ENCODE measurements at regions not wholly inside any gene's neighbourhood (a gene's known extent, or its start where the extent isn't known, plus 50 kb on each side); places are given as distances from the start of the nearest gene placed in this dataset.
A peak's percentile ranks its signal among the peaks of the same experiment; 100 is the strongest.

GRCh38 chr5:156148301-156148700, 178.7 kb upstream of the SGCD start:
- peak overlapping the region; percentile 73 for H3K4me2 ChIP-seq
- FAIRE-seq (peak; percentile 32), DNase-seq (ENCODE audit: low read depth in 1 of 2, low spot score in 1 of 2) (no peak), ATAC-seq (peak in 1 of 2 experiments; percentile 26; a peak in 3 of 6 replicates)
- H3K27ac ChIP-seq, result peak overlapping the region; percentile 95 to 96
- ChIA-PET POLR2A (no interaction called here), CTCF (no interaction called here)
- H3K4me1 ChIP-seq, result peaks cover 35% of the 10 kb centered on the region
- peaks cover 31% of the 10 kb centered on the region for H3K9me3 ChIP-seq
- TF ChIP-seq FOSL2 (IDR thresholded peaks at IDR 0.05) (no peak), FOSL2 (CRISPR knock-in tag; IDR thresholded peaks at IDR 0.05) (no peak), ZC3H11A (IDR thresholded peaks at IDR 0.05) (no peak), NPAS2 (CRISPR knock-in tag; IDR thresholded peaks at IDR 0.05; ENCODE audit: borderline replicate concordance) (no peak), SMC3 (IDR thresholded peaks at IDR 0.05) (no peak), EHF (CRISPR knock-in tag; IDR thresholded peaks at IDR 0.05) (no peak), HES2 (IDR thresholded peaks at IDR 0.05) (no peak), NFE2L2 (conservative IDR thresholded peaks at IDR 0.05; ENCODE audit: low read length) (no peak), CHD4 (IDR thresholded peaks at IDR 0.05; ENCODE audit: borderline replicate concordance) (no peak), TFCP2L1 (CRISPR knock-in tag; IDR thresholded peaks at IDR 0.05) (no peak)
- WGBS (ENCODE audit: missing lambda C conversion rate), result 92% methylated on average over 1 of the region's 1 CpG
- H3K4me3 ChIP-seq, result no peak overlapping the region

GRCh38 chr5:156149213-156149612, 177.8 kb upstream of the SGCD start:
- peaks cover 28% of the 10 kb centered on the region; the same call in 2 of the 3 replicates for H3K9me3 ChIP-seq
- DNase-seq (ENCODE audit: low read depth in 1 of 2, low spot score in 1 of 2), result peak in 1 of 2 experiments; percentile 12
- H3K27ac ChIP-seq, result peak overlapping the region; percentile 95 to 96
- TF ChIP-seq JUNB (IDR thresholded peaks at IDR 0.05) (peak; percentile 17; the same call in 1 of the 2 replicates), EP300 (IDR thresholded peaks at IDR 0.05) (0 out of 5 replicates have a peak, but pooled peaks of 1 of the 2 experiments have one; percentile 16), MAZ (IDR thresholded peaks at IDR 0.05; ENCODE audit: borderline replicate concordance, low read depth, low read length) (no peak), BHLHE40 (IDR thresholded peaks at IDR 0.05; ENCODE audit: low read depth, low read length) (no peak), GATA3 (IDR thresholded peaks at IDR 0.05; ENCODE audit: borderline replicate concordance) (peak; percentile 48; the same call in 1 of the 2 replicates)
- peaks cover 37% of the 10 kb centered on the region for H3K4me1 ChIP-seq
- peak; percentile 43 for FAIRE-seq
- CTCF ChIA-PET, result no interaction called here
- ATAC-seq, result peak in 1 of 2 experiments; percentile 13; a peak in 2 of 6 replicates
- peak overlapping the region; percentile 73; the same call in 2 of the 3 replicates for H3K4me2 ChIP-seq
- POLR2A ChIA-PET, result no interaction called here
- no peak overlapping the region for H3K4me3 ChIP-seq

- DNase-seq (ENCODE audit: low read depth in 1 of 2, low spot score in 1 of 2) (no peak), ATAC-seq (no peak), FAIRE-seq (no peak)
- ChIA-PET POLR2A (no interaction called here), CTCF (no interaction called here)
- Histone ChIP-seq H3K4me1 (peaks cover 36% of the 10 kb centered on the region), H3K27ac (peak overlapping the region; percentile 44 to 62; a peak in 4 of 6 replicates), H3K4me3 (no peak overlapping the region), H3K9me3 (peaks cover 13% of the 10 kb centered on the region; the same call in 1 of the 3 replicates), H3K4me2 (no peak overlapping the region)
- TF ChIP-seq HEYL (CRISPR knock-in tag; IDR thresholded peaks at IDR 0.05), result no peak
- 81% methylated on average over 3 of the region's 3 CpGs for WGBS (ENCODE audit: missing lambda C conversion rate)
Measured at GRCh38 chr5:156153602-156154001, 173.4 kb upstream of the SGCD start.

DNA sequence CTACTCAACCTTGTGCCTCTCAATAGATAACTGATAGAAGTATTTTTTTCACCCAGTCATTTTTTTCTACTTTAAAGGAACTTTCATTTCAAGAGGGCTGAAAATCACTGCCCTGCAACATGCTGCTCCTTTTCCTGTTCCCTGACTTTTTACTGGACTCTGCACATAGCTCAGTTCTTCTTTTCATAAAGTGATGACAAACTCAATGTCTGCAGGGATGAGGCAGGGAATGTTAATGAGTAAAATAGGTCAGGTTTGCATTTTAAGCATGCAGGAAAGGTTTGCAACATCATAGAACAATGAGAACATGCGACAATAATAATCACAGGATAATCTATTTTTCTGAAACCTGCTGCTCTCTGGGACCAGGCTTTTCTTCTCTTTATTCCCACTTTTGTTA, 172.2 kb upstream of the SGCD start:
- TF ChIP-seq CBX2 (IDR thresholded peaks at IDR 0.05; ENCODE audit: borderline replicate concordance, low read depth), result no peak
- TF ChIP-seq PHF8 (IDR thresholded peaks at IDR 0.05; ENCODE audit: borderline replicate concordance, low read depth), result no peak
- no peak for FAIRE-seq
- peak overlapping the region; percentile 9; the same call in 2 of the 3 replicates for H3K4me2 ChIP-seq
- H3K9me3 ChIP-seq, result peaks cover 13% of the 10 kb centered on the region; the same call in 1 of the 3 replicates
- CTCF ChIA-PET, result interaction anchor here (0.6 kb wide), 1 partner anchor 1152 kb away, joined by 3 read pairs; no protein-coding TSS in a partner anchor
- peak overlapping the region; percentile 44 to 70; a peak in 5 of 6 replicates for H3K27ac ChIP-seq
- ATAC-seq, result no peak
- H3K4me3 ChIP-seq, result no peak overlapping the region
- 76% methylated on average over 1 of the region's 1 CpG for WGBS (ENCODE audit: missing lambda C conversion rate)
- H3K4me1 ChIP-seq, result peaks cover 25% of the 10 kb centered on the region
- DNase-seq (ENCODE audit: low read depth in 1 of 2, low spot score in 1 of 2), result no peak
- POLR2A ChIA-PET, result no interaction called here

DNA sequence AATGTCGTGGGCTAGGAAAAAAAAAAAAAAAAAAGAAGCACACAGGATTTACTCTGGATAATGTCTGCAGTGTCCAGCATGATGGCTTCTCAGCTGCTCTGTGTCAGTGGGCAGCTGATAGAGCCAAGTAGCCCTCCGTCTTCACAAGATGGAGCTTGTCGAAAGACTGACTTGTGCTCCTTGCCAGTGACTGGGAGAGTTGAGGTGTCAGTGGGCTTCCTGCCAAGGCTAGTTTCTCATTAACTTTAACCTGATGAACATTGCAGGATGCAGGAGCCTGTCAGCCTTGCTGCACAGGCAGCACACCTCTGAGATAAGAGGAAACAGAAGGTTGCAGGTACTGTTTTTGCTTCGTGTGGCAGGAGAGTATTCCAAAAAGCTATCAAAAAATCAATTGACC, 171.4 kb upstream of the SGCD start:
- H3K27ac ChIP-seq, result peak overlapping the region; percentile 44 to 70; a peak in 5 of 6 replicates
- WGBS (ENCODE audit: missing lambda C conversion rate), result 32% methylated on average over 4 of the region's 4 CpGs
- TF ChIP-seq MAFK (IDR thresholded peaks at IDR 0.05; ENCODE audit: partially characterized antibody), result no peak
- TF ChIP-seq, protein P1, sequence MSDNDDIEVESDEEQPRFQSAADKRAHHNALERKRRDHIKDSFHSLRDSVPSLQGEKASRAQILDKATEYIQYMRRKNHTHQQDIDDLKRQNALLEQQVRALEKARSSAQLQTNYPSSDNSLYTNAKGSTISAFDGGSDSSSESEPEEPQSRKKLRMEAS (IDR thresholded peaks at IDR 0.05), result 0 out of 2 replicates have a peak, but pooled peaks have one; percentile 15
- H3K9me3 ChIP-seq, result peaks cover 10% of the 10 kb centered on the region; the same call in 1 of the 3 replicates
- CTCF ChIA-PET, result interaction anchor here (0.6 kb wide), 1 partner anchor 1153 kb away, joined by 3 read pairs; no protein-coding TSS in a partner anchor
- peak overlapping the region; percentile 52 for H3K4me2 ChIP-seq
- peak in 1 of 2 experiments; percentile 62; a peak in 2 of 6 replicates for ATAC-seq
- POLR2A ChIA-PET, result interaction anchor here (0.6 kb wide), 1 partner anchor 330 kb away, joined by 3 read pairs; no protein-coding TSS in a partner anchor
- DNase-seq (ENCODE audit: low read depth in 1 of 2, low spot score in 1 of 2), result peak; percentile 15 to 48
- no peak overlapping the region for H3K4me3 ChIP-seq
- FAIRE-seq, result no peak
- H3K4me1 ChIP-seq, result peaks cover 21% of the 10 kb centered on the region

Data from A549 (cell line).